DMS 273 (cell line): ENCODE measurements at regions not wholly inside any gene's neighbourhood (a gene's known extent, or its start where the extent isn't known, plus 50 kb on each side); places are given as distances from the start of the nearest gene placed in this dataset.

Experiments
- DNase-seq: peaks from one replicate; lab custom pipeline; 2025; ENCODE audit not compliant: unreplicated experiment; lab: John Stamatoyannopoulos, UW

DNA sequence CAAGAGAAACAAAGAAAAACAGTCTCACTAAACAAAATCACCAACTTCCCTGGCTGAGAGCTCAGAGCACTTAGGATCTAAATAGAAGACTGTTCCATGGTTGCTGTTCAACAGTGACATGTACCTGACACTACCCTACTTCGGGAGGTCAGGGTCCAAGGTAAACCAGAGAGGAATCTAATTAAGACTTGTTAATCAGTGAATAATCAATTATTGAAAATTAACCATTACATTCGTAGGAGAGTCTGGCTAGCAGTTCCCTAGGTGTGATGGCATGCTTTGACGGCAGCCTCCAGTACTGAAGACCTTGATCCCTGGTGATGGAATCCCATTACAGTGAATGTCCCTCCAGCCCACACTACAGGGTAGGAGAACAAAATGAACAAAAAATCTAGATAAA is 154.0 kb upstream of the AFDN start:
- no peak for DNase-seq

DNA sequence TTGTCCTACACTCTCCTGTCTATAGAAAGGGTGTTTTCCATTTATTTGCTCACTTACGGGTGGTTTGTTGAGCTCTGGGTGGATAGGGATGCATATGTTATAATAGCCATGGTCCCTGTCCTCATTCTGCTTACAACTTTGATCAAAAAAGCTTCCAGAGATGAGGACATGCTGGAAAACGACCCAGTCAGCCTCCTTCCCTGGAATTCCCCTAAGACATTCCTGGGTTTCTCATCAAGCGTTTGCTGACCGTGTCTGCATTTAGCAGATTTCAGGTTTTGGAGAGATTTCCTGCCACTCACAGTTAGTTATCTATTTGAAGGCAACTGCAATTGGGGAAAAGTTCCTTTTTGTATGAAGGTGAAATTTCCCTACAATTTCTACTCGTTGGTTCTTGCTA is 152.8 kb upstream of the AFDN start:
- DNase-seq: no peak

DNA sequence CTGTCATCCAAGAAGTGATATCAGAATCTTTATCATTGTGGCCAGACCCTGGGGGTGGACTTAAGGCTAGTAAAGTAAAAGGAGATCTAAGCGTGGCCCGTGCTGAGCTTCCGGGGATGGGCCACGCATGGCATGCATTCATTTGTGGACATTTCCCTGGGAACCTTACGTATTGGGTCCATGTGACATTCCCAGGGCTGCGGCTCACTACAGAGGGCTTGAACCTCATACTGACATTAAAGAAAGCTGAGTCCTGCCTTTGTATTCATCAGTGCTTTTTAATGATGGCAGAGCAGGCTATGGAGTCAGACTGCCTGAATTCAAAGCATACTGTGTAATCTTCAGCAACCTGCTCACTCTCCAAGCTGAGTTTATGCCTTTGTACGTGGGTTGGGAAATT is 152.2 kb upstream of the AFDN start:
- DNase-seq: no peak

DNA sequence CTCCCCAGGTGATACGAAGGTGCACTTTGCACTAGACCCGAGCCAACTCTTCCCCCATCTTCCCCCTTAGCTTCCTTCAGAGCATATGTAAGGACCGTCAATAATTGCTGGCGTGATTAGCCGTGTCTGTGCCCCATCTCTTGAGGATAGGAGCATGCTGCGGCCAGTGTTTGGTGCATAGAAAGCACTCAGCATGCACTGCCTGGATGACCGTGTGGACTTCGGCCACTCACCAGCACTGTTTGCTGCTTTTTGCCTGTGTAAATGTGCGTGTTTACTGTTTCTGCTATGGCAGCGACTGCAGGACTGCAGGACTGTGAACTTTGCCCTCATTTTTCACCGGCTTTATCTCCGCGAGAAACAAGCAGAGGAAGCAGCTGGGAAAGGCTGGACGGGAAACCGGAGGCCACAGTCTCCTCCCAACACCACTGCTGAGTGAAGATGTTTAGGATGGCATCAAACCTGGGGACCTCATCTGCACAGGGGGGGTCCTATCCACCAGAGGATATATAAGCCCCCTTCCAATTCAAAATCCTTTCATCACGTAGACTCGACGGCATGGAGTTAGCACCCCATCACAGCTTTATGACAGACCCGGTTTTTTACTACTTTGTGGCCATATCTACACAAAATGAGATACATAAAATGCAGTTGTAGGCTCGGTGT is 150.6 kb upstream of the AFDN start:
- DNase-seq: no peak

DNA sequence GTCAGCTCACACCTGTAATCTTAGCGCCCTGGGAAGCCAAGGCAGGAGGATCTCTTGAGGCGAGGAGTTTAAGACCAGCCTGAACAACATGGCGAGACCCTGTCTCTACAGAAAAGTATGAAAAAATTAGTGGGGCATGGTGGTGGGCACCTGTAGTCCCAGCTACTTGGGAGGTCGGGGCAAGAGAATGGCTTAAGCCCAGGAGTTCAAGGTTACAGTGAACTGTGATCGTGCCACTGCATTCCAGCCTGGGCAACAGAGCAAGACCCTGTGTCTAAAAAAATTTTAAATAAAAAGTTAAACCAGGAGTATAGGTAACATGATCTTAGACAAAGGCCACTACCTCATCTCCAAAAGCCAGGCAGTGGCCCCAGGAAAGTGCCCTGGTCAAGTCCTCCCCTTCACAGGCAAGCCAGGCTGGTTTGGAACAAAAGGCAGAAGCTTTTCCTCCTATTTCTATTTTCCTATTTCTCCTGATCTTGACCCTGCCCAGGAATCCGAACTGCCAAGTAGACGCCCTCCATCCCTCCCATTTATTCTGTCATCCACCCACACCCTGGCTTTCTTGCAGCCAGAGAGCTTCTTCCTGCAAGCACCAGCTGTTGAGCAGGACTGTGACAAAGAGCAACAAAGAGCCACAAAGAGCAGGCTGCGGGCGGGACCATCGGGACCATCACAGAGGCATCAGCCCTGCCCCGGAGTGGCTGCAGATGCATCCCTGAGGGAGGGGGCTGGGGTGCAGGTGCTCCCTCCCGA is 149.9 kb upstream of the AFDN start:
- DNase-seq: peak; percentile 28

DNA sequence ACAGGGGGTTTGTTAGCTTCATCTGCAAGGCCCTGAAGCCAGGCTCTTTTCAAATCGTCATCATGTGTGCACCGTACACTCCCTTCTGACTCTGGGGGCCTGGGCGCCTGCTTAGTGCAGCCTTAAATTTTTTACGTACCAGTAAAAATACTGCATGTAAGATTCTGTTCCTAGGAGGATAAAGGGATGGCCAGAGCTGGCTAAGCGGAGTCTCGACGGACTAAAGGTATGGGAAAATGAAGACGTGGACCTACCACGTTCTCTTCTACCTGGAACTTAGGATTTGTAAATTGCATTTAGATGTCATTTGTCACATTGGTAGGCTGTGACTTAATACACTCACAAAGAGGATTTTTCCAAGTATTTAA is 149.3 kb upstream of the AFDN start:
- no peak for DNase-seq

DNA sequence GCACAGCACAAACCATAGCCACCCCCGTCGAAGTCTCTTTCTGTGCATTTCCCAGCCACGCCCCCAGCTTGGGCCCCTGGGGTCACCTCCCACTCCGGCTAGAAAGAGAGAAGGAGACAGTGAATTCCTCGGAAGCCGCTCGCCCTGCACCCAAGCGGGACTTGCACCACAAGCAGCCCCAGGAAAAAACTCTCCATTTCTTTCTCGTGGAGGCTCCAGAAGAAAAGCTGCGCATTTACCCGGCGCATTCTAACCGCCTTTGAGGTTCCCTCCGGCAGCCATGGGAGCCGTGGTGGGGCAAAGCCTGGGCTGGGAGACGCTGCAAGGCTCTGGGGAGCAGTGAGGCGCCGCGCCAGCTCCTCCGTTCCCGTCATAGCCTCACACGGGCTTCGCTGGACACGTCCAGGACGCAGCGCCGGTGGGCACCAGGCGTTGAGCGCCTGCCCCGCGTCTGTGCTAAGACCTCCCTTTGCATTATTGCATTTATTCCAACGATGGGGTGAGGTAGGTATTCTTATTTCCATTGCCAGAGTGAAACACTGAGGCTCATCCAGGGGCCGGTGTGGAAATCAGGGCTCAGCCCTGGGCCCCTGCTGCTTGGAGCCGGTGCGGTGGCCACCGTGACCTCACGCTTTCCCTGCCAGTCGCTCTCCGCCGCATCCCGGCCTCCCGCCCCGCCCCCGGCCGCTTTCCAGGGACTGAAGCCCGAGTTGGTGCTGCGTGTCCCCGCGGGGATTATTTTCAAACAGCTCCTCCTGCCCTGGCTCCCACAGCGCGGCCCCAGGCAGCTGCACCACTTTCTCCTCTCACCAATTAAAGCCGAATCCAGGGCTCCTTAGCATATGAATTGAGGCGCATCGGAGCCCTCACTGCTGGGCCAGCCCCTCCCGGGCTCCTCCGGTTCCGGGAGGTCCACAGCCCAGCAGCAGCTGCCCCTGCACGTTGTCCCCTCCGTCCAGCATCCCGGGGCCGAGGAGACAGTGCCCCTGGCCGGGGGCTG is 148.3 kb upstream of the AFDN start:
- peak; percentile 49 for DNase-seq

DNA sequence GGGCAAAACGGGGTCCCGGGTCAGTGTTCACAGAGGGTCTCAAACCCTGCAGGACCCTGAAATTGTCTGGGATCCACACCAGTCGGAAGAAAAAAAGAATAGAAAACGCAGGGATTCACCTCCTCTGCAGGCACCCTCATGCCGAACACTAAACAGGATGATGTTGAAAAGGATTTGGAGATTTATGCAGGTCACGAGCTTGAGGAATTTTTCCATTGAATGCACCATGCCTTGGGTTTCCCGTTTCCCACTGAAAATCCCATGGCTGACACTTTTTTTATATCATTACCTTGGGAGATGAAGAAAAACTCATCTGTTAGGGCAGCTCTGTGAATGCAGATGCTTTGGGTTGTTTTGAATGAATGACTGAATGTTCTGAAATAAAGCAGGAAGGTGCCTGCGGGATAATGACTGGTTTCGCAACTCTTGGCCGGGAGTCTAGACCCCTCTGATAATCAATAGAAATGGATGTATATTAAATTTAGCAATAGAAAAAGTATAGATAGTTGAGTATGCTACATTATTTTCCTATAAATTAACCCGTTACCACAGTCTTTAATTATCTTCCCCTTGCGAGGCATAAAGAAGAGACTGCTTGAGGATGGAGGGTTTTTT is 147.5 kb upstream of the AFDN start:
- DNase-seq: no peak

DNA sequence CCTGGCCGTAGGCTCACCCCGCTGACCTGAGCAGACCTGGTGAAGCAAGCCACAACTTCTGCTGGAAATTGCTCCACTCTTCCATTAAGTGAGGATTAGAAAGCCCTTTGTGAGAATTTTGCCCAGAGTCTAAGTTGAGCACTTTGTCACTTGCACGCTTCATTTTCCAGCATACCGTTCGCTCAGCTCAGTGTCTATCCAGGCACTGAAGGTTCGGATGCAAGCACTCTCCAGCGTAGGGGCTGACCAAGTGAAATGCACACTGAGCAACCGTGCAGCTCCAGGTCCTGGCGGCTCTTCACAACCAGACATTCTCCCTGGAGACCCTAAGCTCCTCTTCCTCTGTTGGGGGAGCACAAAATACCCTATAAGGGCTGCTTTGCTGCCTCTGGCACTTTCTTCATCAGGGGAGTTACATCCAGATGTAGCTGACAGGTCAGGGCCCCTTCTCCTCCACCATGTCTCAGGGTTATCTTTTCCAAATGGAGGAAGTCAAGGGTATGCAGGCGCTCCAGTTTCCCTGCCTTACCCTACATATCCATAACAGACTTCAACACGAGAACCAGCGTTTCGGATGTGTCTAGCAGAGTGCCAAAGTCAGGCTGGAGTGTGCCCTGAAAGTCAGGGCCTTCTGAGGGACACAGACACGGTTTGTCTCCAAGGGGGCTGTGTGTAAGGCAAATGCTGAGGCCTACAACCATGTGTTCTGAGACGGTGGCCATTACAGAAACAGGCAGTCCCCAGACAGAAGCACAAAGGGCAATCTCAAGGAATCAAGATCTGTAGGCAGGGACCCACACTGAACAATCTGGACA is 146.7 kb upstream of the AFDN start:
- DNase-seq: no peak

DNA sequence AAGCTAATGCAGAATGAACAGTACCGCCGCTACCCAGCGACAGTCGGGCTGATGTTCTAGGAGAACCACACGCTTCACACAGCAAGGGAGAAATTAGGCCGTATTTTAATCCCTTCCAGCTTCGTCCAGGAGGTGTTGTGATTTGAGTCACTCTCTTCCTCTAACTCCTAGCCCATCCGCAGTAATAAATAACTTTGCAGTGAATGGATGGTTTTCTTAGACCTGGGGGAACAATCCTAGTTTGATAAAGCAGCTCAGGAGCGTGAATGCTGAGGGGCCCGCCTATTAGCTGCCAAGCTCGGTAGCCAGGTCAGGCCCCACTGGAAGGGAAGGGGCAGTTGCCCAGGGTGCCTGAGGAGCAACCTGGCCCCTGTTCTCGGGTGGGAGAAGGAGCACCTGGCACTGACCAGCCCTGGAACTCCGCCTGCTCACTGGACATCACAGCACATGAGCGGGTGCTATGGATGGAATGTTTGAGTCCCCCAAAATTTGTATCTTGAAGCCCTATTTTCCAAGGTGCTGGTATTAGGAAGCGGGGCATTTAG is 146.0 kb upstream of the AFDN start:
- DNase-seq: no peak

DNA sequence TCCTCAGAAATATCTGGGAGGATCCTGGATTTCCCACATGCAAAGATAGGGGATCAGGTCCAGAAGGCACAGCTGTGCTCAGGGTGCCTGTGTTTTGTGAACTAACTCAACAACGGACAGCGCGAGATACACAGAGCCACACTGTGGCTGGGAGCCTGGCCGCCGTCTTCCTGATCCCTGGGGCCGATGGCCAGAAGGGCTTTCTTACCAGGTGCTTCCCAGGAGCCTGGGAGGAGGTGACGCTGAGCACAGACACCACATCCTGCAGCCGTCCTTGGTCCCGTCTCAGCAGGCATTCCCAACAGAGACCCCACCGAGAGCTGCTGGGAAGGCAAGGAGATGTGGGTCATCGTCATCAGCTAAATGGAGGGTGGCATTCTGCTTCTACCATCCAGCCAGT is 144.6 kb upstream of the AFDN start:
- DNase-seq: no peak

DNA sequence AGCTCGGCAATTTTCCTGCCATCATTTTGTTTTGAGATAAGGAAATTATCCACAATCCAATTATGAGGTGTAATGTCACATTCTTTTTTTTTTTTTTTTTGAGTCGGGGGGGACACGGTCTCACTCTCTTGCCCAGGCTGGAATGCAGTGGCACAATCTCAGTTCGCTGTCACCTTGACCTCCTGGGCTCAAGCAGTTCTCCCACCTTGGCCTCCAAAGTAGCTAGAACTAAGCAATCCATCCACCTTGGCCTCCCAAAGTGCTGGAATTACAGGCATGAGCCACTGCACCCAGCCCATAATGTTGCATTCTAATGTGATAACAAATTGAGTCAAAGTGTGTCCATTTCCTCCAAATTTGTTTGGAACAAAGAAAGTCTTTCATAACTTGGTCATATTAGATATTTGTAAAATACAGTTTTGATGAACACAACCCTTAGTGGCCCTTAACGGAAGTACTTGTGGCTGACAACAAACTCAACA is 144.1 kb upstream of the AFDN start:
- no peak for DNase-seq

DNA sequence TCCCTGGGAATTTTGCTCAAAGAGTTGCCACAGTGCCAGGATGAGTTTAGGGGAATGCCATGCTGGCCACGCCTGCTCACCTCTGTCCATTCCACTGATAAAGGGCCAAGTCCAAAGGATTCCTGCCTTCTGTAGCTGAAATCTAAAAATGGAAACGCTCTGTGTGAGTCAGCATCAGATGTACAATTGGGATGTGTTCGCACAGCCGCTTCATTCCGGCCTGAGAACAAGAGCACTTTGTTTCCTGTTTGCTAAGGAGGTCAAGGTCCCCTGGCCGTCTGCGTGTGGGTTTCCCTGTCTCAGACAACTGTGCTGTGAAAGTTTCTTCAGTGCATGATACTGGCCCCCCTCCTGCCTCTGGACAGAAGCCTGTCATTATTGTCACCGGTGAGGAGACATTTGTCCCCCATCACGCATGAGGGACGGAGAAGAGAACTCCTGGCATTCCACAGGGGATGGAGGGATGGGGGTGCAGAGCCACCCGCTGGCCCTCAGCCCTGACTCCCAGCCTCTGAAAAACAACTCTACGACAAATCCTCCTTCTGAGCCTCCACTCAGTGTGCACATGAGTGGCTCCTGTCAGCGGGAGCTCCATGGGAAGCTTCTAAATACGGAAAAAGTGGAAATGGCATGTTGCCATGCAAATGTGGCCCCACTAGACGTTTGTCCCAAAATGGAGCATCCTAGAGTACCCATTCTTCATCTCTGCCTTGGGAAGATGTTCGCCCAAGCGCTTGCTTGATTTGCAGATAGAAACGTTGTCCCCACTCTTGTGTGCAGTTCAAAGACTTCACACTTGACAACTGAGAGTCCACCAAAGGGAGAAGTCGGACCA is 143.5 kb upstream of the AFDN start:
- DNase-seq: no peak

DNA sequence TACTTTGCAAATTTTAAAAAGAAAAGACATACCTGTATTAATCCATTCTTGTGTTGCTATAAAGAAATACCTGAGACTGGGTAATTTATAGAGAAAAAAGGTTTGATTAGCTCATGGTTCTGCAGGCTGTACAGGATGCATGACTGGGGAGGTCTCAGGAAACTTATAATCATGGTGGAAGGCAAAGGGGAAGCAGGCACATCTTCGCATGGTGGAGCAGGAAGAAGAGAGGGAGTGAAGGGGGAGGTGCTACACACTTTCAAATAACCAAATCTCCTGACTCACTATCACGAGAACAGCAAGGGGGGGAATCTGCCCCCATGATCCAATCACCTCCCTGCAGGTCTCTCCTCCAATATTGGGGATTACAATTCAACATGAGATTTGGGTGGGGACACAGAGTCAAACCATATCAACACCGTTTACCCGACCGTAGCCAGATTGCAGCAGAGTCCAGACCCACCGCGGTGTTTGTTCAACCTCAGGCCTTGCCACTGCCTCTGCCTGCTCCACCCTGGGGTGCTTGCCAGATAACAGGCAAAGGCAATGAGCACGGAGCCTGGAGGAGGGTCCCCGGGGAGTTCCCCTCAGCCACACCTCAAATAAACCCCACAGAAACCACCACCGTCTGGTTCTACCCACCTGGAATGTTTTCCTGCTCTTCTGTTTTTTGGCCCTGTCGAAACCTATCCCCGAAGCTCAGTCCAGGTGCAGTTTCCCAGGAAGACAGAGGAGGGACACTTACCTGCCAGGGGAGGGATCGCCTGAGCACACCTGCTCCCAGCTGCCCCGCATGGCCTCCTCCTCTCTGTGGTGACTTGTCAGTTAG is 142.2 kb upstream of the AFDN start:
- no peak for DNase-seq

DNA sequence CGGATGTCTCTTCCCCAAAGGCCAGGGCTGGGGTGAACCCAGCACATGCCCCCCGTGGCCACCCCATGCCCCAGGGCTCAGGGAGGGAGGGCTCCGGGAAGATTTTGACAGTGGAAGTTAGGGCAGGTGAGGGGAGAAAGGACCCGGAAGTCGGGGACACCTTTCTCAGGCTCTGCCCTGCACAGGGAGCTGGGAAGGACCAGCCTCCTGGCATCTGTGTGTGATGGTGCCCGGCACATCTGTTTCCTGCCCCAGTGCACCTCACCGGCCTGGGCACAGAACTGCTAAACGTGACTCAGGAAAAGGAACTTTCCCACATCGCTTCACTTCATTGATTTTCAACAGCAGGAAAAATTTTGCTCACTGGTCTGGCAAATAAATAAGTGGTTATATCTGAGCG is 141.1 kb upstream of the AFDN start:
- no peak for DNase-seq

DNA sequence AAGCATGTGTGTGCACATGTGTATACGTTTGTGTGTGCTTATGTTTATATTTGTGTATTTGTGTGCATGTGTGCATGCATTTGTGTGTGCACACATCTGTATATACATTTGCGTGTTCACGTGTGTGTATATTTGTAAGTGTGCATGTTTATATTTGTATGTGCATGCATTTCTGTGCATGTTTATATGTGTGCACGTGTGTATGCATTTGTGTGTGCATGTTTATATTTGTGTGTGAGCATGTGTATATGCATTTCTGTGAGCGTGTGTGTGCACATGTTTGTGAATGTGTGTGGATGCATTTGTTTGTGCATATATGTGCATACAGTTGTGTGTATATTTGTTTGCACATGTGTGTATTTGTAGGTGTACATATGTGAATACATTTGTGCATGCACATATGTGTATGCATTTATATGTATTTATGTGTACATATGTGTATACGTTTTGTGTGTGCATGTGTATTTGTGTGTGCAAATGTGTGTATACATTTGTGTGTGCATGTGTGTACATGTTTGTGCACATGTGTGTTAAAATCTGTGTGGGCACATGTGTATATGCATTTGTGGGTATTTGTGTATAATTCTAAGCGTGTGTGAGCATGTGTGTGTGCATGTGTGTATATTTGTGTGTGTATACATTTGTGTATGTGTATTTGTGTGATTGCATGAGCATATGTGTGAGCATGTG is 140.4 kb upstream of the AFDN start:
- no peak for DNase-seq

DNA sequence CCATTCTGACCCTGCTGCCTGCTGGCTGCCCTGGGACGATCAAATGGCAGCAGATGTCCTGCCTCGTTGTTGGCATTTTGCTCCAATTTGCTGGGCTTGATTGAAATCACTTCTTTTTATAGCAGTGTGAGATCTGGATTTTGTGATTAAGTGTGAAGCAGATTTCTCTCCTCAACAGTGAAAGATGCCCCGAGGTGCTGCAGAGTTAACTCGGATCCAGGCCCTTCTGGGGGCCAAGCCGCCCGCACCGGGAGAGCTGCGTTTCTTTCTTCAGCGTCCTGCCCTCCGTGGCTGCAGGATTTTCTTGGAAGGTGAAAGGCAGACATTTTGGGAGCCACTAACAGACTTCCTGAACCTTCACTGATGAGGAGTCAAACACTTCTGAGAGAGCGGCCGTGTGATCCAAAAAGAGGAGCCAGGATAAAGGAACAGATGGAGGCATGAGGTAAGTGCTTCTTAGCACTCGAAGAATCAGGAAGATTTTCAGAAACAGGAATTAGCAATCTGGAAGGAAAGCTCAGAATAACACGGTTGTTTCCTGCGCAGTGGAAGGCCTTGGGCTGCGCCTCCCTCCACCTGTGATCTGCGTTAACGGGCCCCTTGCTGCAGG is 139.5 kb upstream of the AFDN start:
- DNase-seq: peak; percentile 57
